ENCODE measurements at regions not wholly inside any gene's neighbourhood (a gene's known extent, or its start where the extent isn't known, plus 50 kb on each side); places are given as distances from the start of the nearest gene placed in this dataset.

GRCh38 chr10:130807721-130808120 is 503.8 kb downstream of the TCERG1L start:
- Histone ChIP-seq H3K23ac (ENCODE audit: insufficient read length, low read depth, low read length) (no peak overlapping the region), H3K4ac (ENCODE audit: low read depth, low read length) (no peak overlapping the region), H2BK20ac (ENCODE audit: low read depth, low read length, poor library complexity, severe bottlenecking) (no peak overlapping the region), H4K5ac (ENCODE audit: insufficient read length, low read depth, low read length) (no peak overlapping the region), H3K9ac (ENCODE audit: extremely low read depth, insufficient read length, low read length) (no peak overlapping the region), H3K79me2 (ENCODE audit: insufficient read depth, low read length) (no peaks in the 10 kb centered on the region), H3K79me1 (ENCODE audit: insufficient read depth, low read depth, low read length, poor library complexity, severe bottlenecking) (no peaks in the 10 kb centered on the region), H2BK120ac (ENCODE audit: low read depth, low read length, poor library complexity, severe bottlenecking) (no peak overlapping the region), H3K4me2 (ENCODE audit: insufficient read depth, insufficient read length, low read length) (no peak overlapping the region), H4K91ac (ENCODE audit: insufficient read length, low read depth, low read length) (no peak overlapping the region), H3K18ac (ENCODE audit: insufficient read length, low read depth, low read length) (no peak overlapping the region), H3T11ph (ENCODE audit: low read length) (no peak overlapping the region), H3K27ac (ENCODE audit: insufficient read length, low read depth, low read length) (no peak overlapping the region), H3K27me3 (ENCODE audit: insufficient read depth, low read length) (no peaks in the 10 kb centered on the region), H3K56ac (ENCODE audit: insufficient read length, low read depth, low read length) (no peak overlapping the region), H2AK5ac (ENCODE audit: insufficient read length, low read length) (no peak overlapping the region), H3K23me2 (ENCODE audit: insufficient read length, low read depth, low read length, poor library complexity, severe bottlenecking) (no peaks in the 10 kb centered on the region), H4K20me1 (ENCODE audit: control insufficient read depth, insufficient read depth, insufficient read length) (peaks cover 3% of the 10 kb centered on the region), H2BK15ac (ENCODE audit: low read depth, low read length) (no peak overlapping the region), H2BK12ac (ENCODE audit: insufficient read length, low read depth, low read length) (no peak overlapping the region), H3K4me1 (ENCODE audit: insufficient read depth, low read length) (no peaks in the 10 kb centered on the region), H3K14ac (ENCODE audit: insufficient read depth, low read length) (no peak overlapping the region; the same call in 1 of the 2 replicates), H2AFZ (ENCODE audit: low read length) (no peak overlapping the region), H2BK5ac (ENCODE audit: insufficient read length, low read length) (no peak overlapping the region), H3K9me3 (ENCODE audit: control insufficient read depth, low read depth, low read length) (no peaks in the 10 kb centered on the region), H4K8ac (replicated peaks; ENCODE audit: insufficient read length, low read depth, low read length) (no peak overlapping the region)
- H3K27me3 Mint-ChIP-seq (ENCODE audit: low read depth): peaks cover 1% of the 10 kb centered on the region; the same call in 1 of the 2 replicates
- WGBS (ENCODE audit: extremely low coverage, insufficient read length, low lambda C conversion rate): no CpG with 5 or more reads among the region's 9 CpGs
- no peaks in the 10 kb centered on the region for H3K36me3 Mint-ChIP-seq (ENCODE audit: insufficient read depth in 1 of 3, low read depth in 3 of 3)
- H3K4me1 Mint-ChIP-seq: peaks cover 22 to 25% of the 10 kb centered on the region in 2 experiments
- no peak overlapping the region for H3K4me3 Mint-ChIP-seq
- DNase-seq: no peak
- TF ChIP-seq CTCF (conservative IDR thresholded peaks at IDR 0.05): no peak
- no peaks in the 10 kb centered on the region for H3K9me3 Mint-ChIP-seq
- no peak overlapping the region for H3K27ac Mint-ChIP-seq

Measured in H9 (cell line).